Esophagus muscularis mucosa (tissue), 3 donors: ENCODE measurements at regions not wholly inside any gene's neighbourhood (a gene's known extent, or its start where the extent isn't known, plus 50 kb on each side); places are given as distances from the start of the nearest gene placed in this dataset.

ENCODE experiments used
- CTCF ChIP-seq, 3 experiments: fragments of 200-600 bp in 2 of 3; fragments of 450-650 bp in 1 of 3; sonication (generic) in 2 of 3; IDR thresholded peaks; one replicate each; pipeline ENCODE4 v1.5.1; 2017 to 2019; ENCODE audit warnings: antibody characterized with exemption in 3 of 3, mild to moderate bottlenecking in 2 of 3, moderate library complexity in 1 of 3
- POLR2A ChIP-seq: fragments of 450-650 bp; IDR thresholded peaks from one replicate; pipeline ENCODE4 v1.6.1; 2017; ENCODE audit warnings: antibody characterized with exemption, moderate library complexity, mild to moderate bottlenecking, low read depth
- POLR2AphosphoS5 ChIP-seq, 2 donors: sonication (generic); formaldehyde crosslinking; IDR thresholded peaks; one replicate each; pipeline ENCODE4 v1.6.1; 2017; ENCODE audit warnings: antibody characterized with exemption in 2 of 2

- TF ChIP-seq CTCF (IDR thresholded peaks at IDR 0.05): no peak
- TF ChIP-seq POLR2A: no peak
- TF ChIP-seq POLR2AphosphoS5 (IDR thresholded peaks at IDR 0.05): no peak
Observed at GRCh38 chr9:75691408-75691807, 199.1 kb upstream of the PCSK5 start.
